HG03439 (cell line): ENCODE measurements at regions not wholly inside any gene's neighbourhood (a gene's known extent, or its start where the extent isn't known, plus 50 kb on each side); places are given as distances from the start of the nearest gene placed in this dataset.

Experiments
- ATAC-seq: cut with Tn5 transposase; IDR thresholded peaks from one replicate; pipeline ENCODE4 v1.9.1; 2021; ENCODE audit warnings: mild to moderate bottlenecking, moderate library complexity; ENCODE audit not compliant: unreplicated experiment

- ATAC-seq = no peak
Measured at GRCh38 chr5:117207088-117207668, 632.6 kb upstream of the SEMA6A start.

DNA sequence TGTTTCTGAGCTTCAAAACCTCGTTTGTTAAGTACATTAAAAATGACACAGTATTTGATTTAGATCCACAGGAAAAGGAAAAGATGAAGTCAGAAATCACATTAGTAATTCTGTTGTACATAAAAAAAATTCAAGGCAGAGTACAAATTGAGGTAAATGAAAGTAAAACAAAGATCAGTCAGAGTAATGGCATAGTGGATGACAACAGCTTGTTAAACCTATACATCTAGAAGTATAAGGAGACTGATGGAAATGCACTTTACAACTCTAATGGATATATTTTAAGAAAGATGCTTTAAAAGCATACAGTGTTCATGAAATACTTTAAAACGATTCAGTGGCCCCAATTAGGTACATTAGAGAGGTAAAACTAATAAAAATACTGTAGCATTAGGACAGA, 631.3 kb upstream of the SEMA6A start:
- ATAC-seq = no peak

DNA sequence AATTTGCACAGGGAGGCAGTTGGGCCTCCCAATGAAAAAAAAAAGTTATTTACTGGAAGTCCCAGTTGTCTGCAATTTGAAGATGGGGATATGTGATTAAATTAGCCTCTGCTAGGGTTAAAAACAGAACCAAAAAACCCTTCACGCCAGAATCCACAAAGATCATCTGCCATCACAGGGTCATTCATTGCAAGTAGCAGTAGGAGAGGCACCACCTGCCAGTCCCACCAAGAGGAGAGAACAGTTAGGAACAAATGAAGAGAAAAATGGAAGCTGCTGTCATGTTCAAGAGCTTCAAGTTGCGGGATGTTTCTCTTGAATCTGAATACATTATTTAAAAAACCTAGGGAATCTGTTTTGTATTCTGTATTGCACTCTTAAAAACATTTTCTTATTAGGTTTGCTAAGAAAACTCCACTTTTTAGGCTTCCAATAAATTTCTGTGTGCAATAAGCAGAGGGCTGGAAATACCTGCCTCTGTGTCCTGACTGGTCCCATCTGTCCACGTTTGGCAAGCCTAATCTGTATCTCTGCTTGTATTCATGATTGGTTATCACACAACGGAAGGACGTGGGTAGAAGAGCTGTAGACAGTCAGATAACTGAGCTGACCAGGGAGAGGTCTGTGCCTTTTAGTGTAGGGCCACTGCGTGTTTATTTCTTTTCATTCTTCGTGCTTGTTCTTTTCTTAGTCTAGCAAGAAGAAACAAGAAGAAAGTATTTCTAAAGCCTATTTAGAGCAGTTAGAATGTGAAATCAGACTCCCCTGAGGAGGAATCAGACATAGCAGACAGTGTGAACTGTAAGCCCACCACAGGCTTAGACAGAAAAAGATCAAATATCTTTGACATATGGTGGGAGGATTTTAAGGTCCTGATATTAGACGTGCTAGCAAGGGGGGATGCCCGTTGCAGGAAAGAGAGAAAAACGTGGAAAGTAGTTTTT, 630.6 kb upstream of the SEMA6A start:
- ATAC-seq = no peak

DNA sequence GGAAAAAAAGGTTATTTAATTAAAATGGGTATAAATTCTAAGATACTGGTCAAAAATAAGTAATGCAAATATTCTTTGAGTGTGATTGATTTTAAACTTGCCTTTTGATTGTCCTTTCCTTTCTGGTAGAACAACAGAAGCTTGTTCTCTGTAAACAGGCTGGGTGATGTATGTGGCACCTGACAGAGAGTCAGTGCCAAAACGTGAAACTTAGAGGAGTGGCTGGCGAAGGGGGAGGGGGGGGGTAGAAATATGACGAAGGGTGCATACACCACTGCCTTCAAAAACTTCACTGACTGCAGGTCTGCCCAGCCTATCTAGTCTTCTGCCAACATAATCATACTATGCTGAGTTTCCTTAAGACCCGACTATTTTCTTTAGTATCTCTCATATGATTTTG, 629.8 kb upstream of the SEMA6A start:
- ATAC-seq = no peak

DNA sequence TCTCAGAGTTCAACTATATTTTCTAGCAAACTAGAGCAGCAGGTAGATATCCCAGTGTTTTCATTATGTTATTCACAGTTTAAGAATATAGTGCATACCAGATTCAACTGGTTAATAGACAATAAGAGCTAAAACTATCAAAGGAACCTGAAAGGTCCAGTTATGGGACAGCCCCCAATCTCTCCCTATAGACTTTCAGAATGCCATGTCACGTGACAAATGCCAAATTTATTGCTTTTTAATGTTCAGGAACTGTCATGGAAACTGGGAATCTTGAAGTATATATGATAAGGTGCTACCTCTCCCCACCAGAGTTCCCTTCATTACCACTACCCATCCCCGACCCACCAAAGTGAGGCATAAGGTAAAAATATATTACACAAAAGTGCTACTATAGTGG, 629.0 kb upstream of the SEMA6A start:
- no peak for ATAC-seq

DNA sequence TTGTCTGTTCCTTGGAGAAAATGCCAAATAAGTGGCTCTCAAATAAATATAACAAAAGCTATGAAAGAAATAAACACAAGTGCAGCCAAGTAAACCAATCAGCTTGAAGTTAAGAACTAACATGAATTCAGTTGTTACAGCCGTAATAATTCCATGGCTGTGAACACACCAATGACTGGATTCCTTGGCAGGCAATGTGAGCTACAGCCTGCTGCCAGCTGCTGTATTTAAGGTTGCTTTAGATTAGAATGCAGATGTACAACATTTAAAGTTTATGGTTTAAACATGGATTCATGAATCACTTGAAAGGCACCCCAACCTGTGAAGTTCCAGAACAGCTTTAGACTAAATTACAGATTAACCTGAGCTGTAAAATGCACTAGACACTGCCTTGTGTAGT, 626.4 kb upstream of the SEMA6A start:
- ATAC-seq = no peak

GRCh38 chr5:117195076-117195475, 620.5 kb upstream of the SEMA6A start:
- no peak for ATAC-seq

- ATAC-seq = no peak
Measured at GRCh38 chr5:117191251-117191650, 616.6 kb upstream of the SEMA6A start.

DNA sequence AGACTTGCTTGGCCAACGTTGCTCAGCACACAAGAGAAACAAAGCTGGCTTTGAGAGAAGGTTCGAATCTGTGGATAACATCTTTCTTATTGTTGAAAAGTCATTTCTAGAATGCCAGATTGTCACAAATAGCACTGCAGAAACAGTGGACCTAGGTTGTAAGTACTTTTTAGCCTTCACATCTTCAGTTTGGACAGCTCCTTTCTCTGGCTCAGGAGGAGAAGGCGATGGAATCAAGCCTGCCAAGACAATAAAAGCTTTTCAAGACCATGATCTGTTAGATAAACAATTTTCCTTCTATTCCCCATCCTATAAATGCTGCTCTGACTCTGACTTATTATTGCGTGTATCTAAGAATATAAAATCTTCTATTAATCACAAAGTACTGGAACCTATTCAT, 615.2 kb upstream of the SEMA6A start:
- no peak for ATAC-seq

DNA sequence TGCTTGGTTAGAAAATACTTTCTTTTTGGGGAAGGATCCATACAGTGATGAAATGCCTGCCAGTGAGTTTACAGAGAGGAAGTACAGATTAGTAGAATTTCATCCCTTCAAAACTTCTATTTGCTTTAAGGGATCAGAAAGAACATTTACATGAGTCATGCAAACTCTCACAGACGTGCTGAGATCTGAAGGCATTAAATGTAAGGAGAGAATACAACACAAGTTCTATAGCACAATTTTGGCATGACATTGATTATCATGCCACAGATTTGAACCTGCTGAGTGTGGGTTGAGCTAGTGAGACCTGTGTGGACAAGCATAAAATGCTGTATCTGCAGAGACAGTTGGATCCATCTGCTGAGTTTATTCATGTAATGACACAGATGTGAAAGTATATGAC, 613.6 kb upstream of the SEMA6A start:
- no peak for ATAC-seq

DNA sequence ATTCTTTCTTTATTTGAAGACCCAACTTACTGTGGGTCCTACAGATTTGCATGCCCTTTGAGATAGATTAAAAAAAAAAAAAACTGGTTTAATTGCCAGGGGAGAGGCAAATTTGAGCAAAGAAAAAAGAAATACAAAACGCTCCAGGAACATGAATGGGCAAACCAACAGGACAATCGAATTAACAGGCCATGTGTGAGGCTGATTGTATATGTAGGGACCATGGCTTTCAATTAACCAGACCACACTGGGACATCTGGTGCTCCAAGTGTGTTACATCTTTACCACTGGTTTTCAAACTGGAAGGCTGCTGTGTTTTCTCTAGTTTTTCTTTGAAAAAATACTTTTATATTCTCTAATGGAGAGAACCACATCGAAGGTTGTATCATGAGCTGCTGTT, 612.1 kb upstream of the SEMA6A start:
- no peak for ATAC-seq

DNA sequence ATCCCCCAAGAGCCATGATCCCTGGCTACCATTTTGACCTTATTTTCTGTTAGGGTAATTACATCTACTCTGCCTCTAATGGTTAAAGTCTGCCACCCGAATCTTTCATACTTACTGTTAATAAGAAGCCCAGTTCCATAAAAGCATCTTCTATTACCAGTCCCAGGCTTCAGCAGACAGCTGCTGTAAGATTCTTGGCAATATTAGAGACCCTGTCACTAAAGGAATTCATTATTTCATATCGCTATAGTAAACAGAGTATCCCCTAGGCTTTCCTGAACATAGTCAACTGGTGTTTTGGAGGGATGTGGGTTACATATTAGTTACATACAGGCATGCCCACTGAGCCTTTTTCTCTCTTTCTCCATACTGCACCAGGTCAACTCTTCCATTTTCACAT, 608.7 kb upstream of the SEMA6A start:
- ATAC-seq = no peak

GRCh38 chr5:117182104-117182503, 607.5 kb upstream of the SEMA6A start:
- ATAC-seq = no peak

- no peak for ATAC-seq
Measured at GRCh38 chr5:117177302-117177701, 602.7 kb upstream of the SEMA6A start.

DNA sequence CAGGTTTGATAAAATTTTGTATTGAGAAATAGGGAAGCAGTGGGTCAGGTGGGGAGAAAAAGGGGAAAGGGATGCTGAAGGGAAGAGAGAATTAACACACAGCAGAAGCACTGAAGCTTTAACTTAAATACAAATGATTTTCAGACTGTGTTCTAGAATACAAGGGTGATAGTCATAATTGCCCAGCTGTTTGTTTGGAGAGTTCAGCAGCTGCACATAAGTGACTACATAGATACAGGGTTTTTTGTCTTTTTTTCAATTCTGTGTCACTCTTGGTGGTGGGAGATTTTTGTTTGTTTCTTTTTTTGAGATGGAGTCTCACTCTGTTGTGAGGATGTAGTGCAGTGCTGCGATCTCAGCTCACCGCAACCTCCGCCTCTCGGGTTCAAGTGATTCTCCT, 590.4 kb upstream of the SEMA6A start:
- no peak for ATAC-seq

- no peak for ATAC-seq
Measured at GRCh38 chr5:117161718-117162335, 587.2 kb upstream of the SEMA6A start.

DNA sequence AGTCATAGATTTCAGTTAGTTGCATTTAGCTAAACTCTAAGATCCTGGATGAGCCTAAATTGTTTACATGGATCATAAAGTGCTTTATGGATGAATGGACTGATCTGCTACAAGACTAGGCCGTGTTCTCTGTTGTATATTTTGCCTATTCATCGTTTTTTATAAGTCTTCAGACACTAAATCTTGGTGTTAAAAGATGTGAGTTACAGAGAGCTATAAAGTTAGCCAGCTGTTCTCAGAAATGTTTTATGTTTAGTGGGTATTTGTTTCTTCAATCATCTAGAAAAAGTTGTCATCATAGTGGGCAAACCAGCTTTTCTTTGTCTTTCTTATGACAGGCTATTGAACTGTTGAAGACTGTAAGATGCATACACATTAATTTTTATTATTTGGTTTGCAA, 585.8 kb upstream of the SEMA6A start:
- ATAC-seq = no peak

DNA sequence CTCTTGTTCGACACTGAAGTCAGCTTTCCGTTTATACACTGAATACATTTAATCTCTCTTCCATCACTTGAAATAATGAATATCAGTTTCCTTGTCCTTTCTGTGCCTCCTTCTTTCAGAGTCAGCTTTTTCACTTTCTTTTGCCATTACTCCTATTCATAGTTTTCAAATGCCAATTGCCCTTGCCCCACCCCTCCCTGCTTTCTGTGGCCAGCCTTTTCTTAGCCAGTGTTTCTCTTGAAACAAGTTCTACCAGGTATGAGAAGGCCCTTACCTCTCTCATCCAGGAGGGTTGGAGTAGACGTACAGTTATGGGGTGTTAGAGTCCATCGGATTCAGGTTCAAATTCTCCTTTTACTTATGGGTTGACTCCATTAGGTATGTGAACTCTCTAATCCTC, 574.7 kb upstream of the SEMA6A start:
- ATAC-seq = no peak

- ATAC-seq = no peak
Measured at GRCh38 chr5:117144086-117144485, 569.5 kb upstream of the SEMA6A start.

DNA sequence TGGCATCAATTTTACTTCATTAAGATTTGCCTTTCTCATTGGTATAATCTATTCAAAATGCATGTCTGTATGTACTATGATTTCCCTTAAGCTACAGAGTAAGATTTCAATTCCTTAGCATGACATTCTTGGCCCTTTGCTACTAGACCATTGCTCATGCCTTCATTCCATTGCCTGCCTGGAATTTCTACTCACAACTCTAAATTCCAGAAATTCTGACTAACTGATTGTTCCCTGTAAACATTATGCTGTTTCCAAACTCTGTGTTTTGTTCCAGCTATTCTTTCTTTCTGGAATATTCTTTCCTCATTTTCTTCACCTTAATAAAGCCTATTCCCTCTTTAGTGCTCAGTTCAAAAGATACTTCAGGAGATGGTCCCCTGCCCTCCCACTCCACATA, 568.8 kb upstream of the SEMA6A start:
- ATAC-seq = no peak

- ATAC-seq = no peak
Measured at GRCh38 chr5:117138523-117138922, 563.9 kb upstream of the SEMA6A start.

DNA sequence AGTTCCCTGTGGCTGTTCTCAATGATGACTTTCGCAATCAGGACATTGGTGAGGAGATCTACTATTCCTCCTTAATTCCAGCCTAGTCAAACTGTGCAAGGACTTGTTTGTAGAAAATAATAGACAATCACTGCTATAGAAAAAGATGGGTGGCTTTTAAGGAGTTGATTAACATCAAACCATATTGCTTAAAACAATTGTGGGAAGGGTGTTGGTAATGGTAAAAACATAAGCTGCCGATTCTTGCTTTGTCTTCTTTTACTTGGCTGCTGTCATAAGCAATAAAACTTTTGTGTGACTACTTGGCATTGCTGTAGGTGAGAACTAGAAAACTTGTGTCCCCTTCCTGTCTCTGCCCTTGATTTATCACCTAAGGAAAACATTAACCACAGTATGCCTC, 561.2 kb upstream of the SEMA6A start:
- no peak for ATAC-seq
